ENCODE measurements at regions not wholly inside any gene's neighbourhood (a gene's known extent, or its start where the extent isn't known, plus 50 kb on each side); places are given as distances from the start of the nearest gene placed in this dataset.

DNA sequence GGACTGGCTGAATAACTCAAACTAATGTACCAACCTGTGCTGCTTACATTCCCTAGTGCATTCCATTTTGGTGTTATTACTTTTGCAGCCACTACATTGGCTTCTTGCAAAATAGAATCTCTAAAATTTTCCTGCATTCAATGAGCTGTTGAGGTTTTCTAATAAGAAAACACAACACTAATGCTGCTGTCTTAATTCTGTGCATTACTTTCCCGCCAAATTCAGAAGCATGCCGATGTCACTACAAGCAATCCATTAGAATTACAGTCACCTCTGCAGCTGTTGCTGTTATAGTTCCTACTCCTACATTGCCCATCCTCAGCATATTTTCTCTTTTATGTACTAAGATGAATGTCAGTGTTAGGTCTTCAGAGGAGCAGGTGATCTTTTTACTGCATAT, 359.5 kb downstream of the HACE1 start:
- RAD21 ChIA-PET (ENCODE audit: unreplicated experiment) = no interaction called here
- Histone ChIP-seq H3K4me2 (ENCODE audit: control insufficient read depth, insufficient read depth) (no peak overlapping the region), H3K9me3 (replicated peaks; ENCODE audit: control insufficient read depth, insufficient read depth, low read length) (no peaks in the 10 kb centered on the region), H3K4me1 (ENCODE audit: control insufficient read depth, insufficient read depth, low read length) (no peaks in the 10 kb centered on the region), H2AFZ (ENCODE audit: control insufficient read depth, low read depth, low read length) (no peak overlapping the region), H3K4me3 (no peak overlapping the region), H3K9ac (ENCODE audit: control insufficient read depth, insufficient read depth, low read length) (no peak overlapping the region), H3K27me3 (replicated peaks in 1 of 2; ENCODE audit: control insufficient read depth in 2 of 2, insufficient read depth in 2 of 2, low read length in 1 of 2) (no peaks in the 10 kb centered on the region), H3K79me2 (ENCODE audit: control insufficient read depth, insufficient read depth, low read length) (no peaks in the 10 kb centered on the region), H3K36me3 (ENCODE audit: control insufficient read depth in 2 of 2, insufficient read depth in 2 of 2, low read length in 1 of 2) (no peaks in the 10 kb centered on the region), H4K20me1 (ENCODE audit: control insufficient read depth, insufficient read depth) (no peaks in the 10 kb centered on the region), H3K27ac (ENCODE audit: control insufficient read depth, insufficient read depth) (no peak overlapping the region)
- WGBS (ENCODE audit: insufficient coverage, insufficient replicate concordance, low lambda C conversion rate, missing lambda C conversion rate) = 46% methylated on average over 2 of the region's 2 CpGs
- SMC1A ChIA-PET (ENCODE audit: uncharacterized antibody, unreplicated experiment) = no interaction called here
- no peak for DNase-seq (ENCODE audit: low read depth, low spot score)
- POLR2A ChIA-PET = no interaction called here
- ATAC-seq = no peak
- in situ Hi-C loops (cut with MboI) (no loop called here), intact Hi-C loops (cut with micrococcal nuclease; ENCODE audit: unreplicated experiment) (no loop called here)
- no TSS peak for BruUV-seq (replicated peaks)
- CTCF ChIA-PET = no interaction called here
- no peak for FAIRE-seq
- TF ChIP-seq, protein P1, sequence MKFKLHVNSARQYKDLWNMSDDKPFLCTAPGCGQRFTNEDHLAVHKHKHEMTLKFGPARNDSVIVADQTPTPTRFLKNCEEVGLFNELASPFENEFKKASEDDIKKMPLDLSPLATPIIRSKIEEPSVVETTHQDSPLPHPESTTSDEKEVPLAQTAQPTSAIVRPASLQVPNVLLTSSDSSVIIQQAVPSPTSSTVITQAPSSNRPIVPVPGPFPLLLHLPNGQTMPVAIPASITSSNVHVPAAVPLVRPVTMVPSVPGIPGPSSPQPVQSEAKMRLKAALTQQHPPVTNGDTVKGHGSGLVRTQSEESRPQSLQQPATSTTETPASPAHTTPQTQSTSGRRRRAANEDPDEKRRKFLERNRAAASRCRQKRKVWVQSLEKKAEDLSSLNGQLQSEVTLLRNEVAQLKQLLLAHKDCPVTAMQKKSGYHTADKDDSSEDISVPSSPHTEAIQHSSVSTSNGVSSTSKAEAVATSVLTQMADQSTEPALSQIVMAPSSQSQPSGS (IDR thresholded peaks at IDR 0.05; ENCODE audit: low read length) = no peak
- no peak for TF ChIP-seq ZZZ3 (IDR thresholded peaks at IDR 0.05; ENCODE audit: control insufficient read depth, insufficient read length, low read depth)
- TF ChIP-seq FOXK2 (IDR thresholded peaks at IDR 0.05) = no peak
- no peak for TF ChIP-seq KLF5 (IDR thresholded peaks at IDR 0.05; ENCODE audit: partially characterized antibody)
- TF ChIP-seq, protein P2, sequence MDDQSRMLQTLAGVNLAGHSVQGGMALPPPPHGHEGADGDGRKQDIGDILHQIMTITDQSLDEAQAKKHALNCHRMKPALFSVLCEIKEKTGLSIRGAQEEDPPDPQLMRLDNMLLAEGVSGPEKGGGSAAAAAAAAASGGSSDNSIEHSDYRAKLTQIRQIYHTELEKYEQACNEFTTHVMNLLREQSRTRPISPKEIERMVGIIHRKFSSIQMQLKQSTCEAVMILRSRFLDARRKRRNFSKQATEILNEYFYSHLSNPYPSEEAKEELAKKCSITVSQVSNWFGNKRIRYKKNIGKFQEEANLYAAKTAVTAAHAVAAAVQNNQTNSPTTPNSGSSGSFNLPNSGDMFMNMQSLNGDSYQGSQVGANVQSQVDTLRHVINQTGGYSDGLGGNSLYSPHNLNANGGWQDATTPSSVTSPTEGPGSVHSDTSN (IDR thresholded peaks at IDR 0.05; ENCODE audit: insufficient replicate concordance, low read depth, low read length) = no peak
- no peak for TF ChIP-seq EED (IDR thresholded peaks at IDR 0.05; ENCODE audit: low read depth)
- TF ChIP-seq SUZ12 (IDR thresholded peaks at IDR 0.05; ENCODE audit: unreplicated experiment) = no peak
- TF ChIP-seq WRNIP1 (IDR thresholded peaks at IDR 0.05; ENCODE audit: borderline replicate concordance, low read depth, low read length) = no peak
- TF ChIP-seq RUNX3 (IDR thresholded peaks at IDR 0.05; ENCODE audit: low read length) = no peak
- no peak for TF ChIP-seq ZNF217 (IDR thresholded peaks at IDR 0.05)
- TF ChIP-seq ATF7 (IDR thresholded peaks at IDR 0.05; ENCODE audit: low read depth) = no peak
- TF ChIP-seq RFX5 (IDR thresholded peaks at IDR 0.05; ENCODE audit: low read depth, low read length) = no peak
- TF ChIP-seq, protein P3, sequence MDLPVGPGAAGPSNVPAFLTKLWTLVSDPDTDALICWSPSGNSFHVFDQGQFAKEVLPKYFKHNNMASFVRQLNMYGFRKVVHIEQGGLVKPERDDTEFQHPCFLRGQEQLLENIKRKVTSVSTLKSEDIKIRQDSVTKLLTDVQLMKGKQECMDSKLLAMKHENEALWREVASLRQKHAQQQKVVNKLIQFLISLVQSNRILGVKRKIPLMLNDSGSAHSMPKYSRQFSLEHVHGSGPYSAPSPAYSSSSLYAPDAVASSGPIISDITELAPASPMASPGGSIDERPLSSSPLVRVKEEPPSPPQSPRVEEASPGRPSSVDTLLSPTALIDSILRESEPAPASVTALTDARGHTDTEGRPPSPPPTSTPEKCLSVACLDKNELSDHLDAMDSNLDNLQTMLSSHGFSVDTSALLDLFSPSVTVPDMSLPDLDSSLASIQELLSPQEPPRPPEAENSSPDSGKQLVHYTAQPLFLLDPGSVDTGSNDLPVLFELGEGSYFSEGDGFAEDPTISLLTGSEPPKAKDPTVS (IDR thresholded peaks at IDR 0.05; ENCODE audit: low read depth, low read length) = no peak
